ENCODE measurements at regions not wholly inside any gene's neighbourhood (a gene's known extent, or its start where the extent isn't known, plus 50 kb on each side); places are given as distances from the start of the nearest gene placed in this dataset.
A peak's percentile ranks its signal among the peaks of the same experiment; 100 is the strongest.

DNA sequence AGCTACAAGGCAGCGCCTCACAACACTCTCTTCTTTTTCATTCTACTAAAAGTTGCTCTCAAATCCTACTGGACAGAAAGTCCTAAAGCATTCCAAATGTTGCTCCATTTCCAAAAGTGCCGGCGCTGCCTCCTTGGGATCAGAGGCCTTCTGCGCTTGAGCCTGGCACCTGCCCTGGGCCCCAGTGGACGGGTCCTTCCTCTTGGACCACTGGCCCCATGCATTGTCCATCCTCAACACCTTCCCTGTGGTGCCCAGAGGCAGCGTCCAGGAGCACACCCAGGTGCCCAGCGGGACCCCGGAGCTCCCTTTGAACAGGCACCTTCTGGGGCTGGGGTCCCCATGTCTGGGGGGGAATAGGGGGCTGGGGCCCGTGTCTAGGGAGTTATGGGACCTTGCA, 205.2 kb downstream of the ERMARD start:
- no peaks in the 10 kb centered on the region for H3K36me3 ChIP-seq (ENCODE audit: control insufficient read depth in 4 of 4, insufficient read depth in 4 of 4, low read length in 3 of 4)
- H3K4me3 ChIP-seq (ENCODE audit: control insufficient read depth in 1 of 7, extremely low read depth in 1 of 7, insufficient read depth in 4 of 7, low read depth in 2 of 7, low read length in 6 of 7): no peak overlapping the region
- peaks cover 0 to 7% (median 4%) of the 10 kb centered on the region in 5 experiments for H3K27me3 ChIP-seq (replicated peaks in 2 of 5; ENCODE audit: control insufficient read depth in 4 of 5, insufficient read depth in 5 of 5, low read length in 4 of 5)
- ChIA-PET POLR2A (interaction anchor here (0.6 kb wide), 1 partner anchor 35 kb away, joined by 4 read pairs; no protein-coding TSS in a partner anchor), CTCF (no interaction called here)
- H3K27ac ChIP-seq (ENCODE audit: insufficient read depth in 1 of 2, low read depth in 1 of 2, low read length in 2 of 2, poor library complexity in 1 of 2, severe bottlenecking in 2 of 2): no peak overlapping the region
- peaks cover 4 to 29% (median 15%) of the 10 kb centered on the region in 4 experiments for H3K4me1 ChIP-seq (ENCODE audit: control extremely low read depth in 1 of 4, control insufficient read depth in 4 of 4, insufficient read depth in 4 of 4, low read length in 3 of 4)
- H3K9me3 ChIP-seq (ENCODE audit: control extremely low read depth in 1 of 5, control insufficient read depth in 4 of 5, insufficient read depth in 2 of 5, low read depth in 1 of 5, low read length in 4 of 5): peaks cover 0 to 3% (median 0%) of the 10 kb centered on the region in 5 experiments
- WGBS (ENCODE audit: insufficient coverage): 92% methylated on average over 6 of the region's 9 CpGs
- no peak for DNase-seq

DNA sequence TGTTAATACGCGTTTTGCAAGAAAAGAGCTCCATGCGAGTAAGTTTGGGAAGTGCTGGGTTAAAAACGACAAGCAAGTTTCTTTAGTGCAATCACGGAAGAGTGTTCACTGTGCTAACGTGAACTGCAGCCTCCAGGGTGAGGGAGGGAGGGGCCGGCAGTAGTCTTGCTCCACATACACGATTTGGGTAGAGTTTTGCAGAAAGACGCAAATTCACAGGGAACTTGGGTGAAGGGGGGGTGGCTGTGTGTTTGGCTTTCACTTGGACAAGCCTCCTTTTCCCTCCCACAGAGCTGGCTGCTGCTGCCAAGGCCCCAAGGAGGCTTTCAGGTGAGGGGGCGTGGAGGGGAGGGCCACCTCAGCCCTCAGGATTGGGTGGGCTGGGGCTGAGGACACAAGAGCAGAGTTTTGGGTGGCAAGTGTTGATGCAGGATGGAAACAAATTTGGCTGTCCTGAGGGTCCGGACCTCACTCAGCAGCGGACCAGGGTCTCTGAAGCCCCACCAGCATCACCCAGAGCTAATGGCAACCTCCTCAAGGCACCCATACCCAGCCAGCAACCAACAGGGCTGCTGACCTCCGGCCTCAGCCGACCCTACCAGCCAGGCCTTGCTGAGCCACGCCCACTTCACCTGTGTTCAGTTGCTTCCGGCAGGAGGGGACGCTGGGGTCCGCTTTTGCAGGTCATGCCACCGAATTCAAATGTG, 204.5 kb downstream of the ERMARD start:
- 76% methylated on average over 13 of the region's 19 CpGs for WGBS (ENCODE audit: insufficient coverage)
- POLR2A ChIA-PET: interaction anchor here (0.6 kb wide), 1 partner anchor 36 kb away, joined by 4 read pairs; no protein-coding TSS in a partner anchor
- CTCF ChIA-PET: interaction anchor here (1.4 to 1.5 kb wide), 2 partner anchors 8 to 93 kb away, joined by 3 read pairs; no protein-coding TSS in a partner anchor

DNA sequence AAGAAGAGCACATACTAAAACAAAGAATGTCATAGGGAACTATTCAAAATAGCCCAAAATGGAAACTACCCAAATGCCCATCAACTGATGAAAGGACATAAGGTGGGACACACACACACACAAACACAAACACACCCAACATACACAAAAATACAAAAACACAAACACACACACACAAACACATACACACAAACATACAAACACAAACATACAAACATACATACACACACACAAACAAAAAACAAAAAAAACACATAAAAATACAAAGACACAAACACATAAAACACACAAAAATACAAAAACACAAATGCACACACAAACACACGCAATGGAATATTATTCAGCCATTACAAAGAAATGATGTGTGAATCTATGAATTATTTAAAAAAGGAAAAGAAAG, 203.6 kb downstream of the ERMARD start:
- POLR2A ChIA-PET: no interaction called here
- peaks cover 0 to 3% (median 0%) of the 10 kb centered on the region in 5 experiments for H3K9me3 ChIP-seq (ENCODE audit: control extremely low read depth in 1 of 5, control insufficient read depth in 4 of 5, insufficient read depth in 2 of 5, low read depth in 1 of 5, low read length in 4 of 5)
- CTCF ChIA-PET: interaction anchor here (1.4 to 1.5 kb wide), 2 partner anchors 9 to 94 kb away, joined by 3 read pairs; no protein-coding TSS in a partner anchor
- no peak overlapping the region for H3K27ac ChIP-seq (ENCODE audit: insufficient read depth in 1 of 2, low read depth in 1 of 2, low read length in 2 of 2, poor library complexity in 1 of 2, severe bottlenecking in 2 of 2)
- no CpG with 5 or more reads among the region's 1 CpG for WGBS (ENCODE audit: insufficient coverage)
- DNase-seq: no peak
- H3K4me1 ChIP-seq (ENCODE audit: control extremely low read depth in 1 of 4, control insufficient read depth in 4 of 4, insufficient read depth in 4 of 4, low read length in 3 of 4): peaks cover 4 to 21% (median 12%) of the 10 kb centered on the region in 4 experiments
- H3K4me3 ChIP-seq (ENCODE audit: control insufficient read depth in 1 of 7, extremely low read depth in 1 of 7, insufficient read depth in 4 of 7, low read depth in 2 of 7, low read length in 6 of 7): no peak overlapping the region
- H3K27me3 ChIP-seq (replicated peaks in 2 of 5; ENCODE audit: control insufficient read depth in 4 of 5, insufficient read depth in 5 of 5, low read length in 4 of 5): no peaks in the 10 kb centered on the region
- no peaks in the 10 kb centered on the region for H3K36me3 ChIP-seq (ENCODE audit: control insufficient read depth in 4 of 4, insufficient read depth in 4 of 4, low read length in 3 of 4)

More for the DNA sequence above, 204.5 kb downstream of the ERMARD start:
- peaks cover 0 to 3% (median 0%) of the 10 kb centered on the region in 5 experiments for H3K9me3 ChIP-seq (ENCODE audit: control extremely low read depth in 1 of 5, control insufficient read depth in 4 of 5, insufficient read depth in 2 of 5, low read depth in 1 of 5, low read length in 4 of 5)
- peaks cover 0 to 5% (median 0%) of the 10 kb centered on the region in 5 experiments for H3K27me3 ChIP-seq (replicated peaks in 2 of 5; ENCODE audit: control insufficient read depth in 4 of 5, insufficient read depth in 5 of 5, low read length in 4 of 5)
- H3K36me3 ChIP-seq (ENCODE audit: control insufficient read depth in 4 of 4, insufficient read depth in 4 of 4, low read length in 3 of 4): no peaks in the 10 kb centered on the region
- peak in 1 of 3 donors; percentile 27 for DNase-seq
- peak overlapping the region in 1 of 7 experiments; percentile 37 for H3K4me3 ChIP-seq (ENCODE audit: control insufficient read depth in 1 of 7, extremely low read depth in 1 of 7, insufficient read depth in 4 of 7, low read depth in 2 of 7, low read length in 6 of 7)
- H3K27ac ChIP-seq (ENCODE audit: insufficient read depth in 1 of 2, low read depth in 1 of 2, low read length in 2 of 2, poor library complexity in 1 of 2, severe bottlenecking in 2 of 2): no peak overlapping the region
- H3K4me1 ChIP-seq (ENCODE audit: control extremely low read depth in 1 of 4, control insufficient read depth in 4 of 4, insufficient read depth in 4 of 4, low read length in 3 of 4): peaks cover 4 to 25% (median 12%) of the 10 kb centered on the region in 4 experiments

DNA sequence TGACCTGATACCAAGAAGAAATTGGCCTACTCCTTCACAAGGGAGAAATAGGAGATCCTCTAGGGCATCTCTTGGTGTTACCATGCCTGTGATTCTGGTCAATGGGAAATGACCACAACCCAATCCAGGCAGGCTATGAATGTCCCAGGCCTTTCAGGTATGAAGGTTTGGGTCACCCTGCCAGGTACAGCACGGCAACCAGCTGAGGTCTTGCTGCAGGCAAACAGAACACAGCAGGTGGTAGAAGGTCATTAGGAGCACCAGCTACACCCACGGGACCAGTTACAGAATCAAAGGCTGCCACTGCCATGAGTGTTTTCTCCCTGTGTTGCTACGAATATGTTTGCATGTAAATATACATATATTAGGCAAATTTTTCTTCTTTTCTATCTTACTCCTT, 202.3 kb downstream of the ERMARD start:
- H3K27me3 ChIP-seq (replicated peaks in 2 of 5; ENCODE audit: control insufficient read depth in 4 of 5, insufficient read depth in 5 of 5, low read length in 4 of 5): no peaks in the 10 kb centered on the region
- H3K36me3 ChIP-seq (ENCODE audit: control insufficient read depth in 4 of 4, insufficient read depth in 4 of 4, low read length in 3 of 4): no peaks in the 10 kb centered on the region
- H3K4me1 ChIP-seq (ENCODE audit: control extremely low read depth in 1 of 4, control insufficient read depth in 4 of 4, insufficient read depth in 4 of 4, low read length in 3 of 4): peaks cover 0 to 9% (median 6%) of the 10 kb centered on the region in 4 experiments
- H3K9me3 ChIP-seq (ENCODE audit: control extremely low read depth in 1 of 5, control insufficient read depth in 4 of 5, insufficient read depth in 2 of 5, low read depth in 1 of 5, low read length in 4 of 5): peaks cover 0 to 3% (median 0%) of the 10 kb centered on the region in 5 experiments
- ChIA-PET POLR2A (no interaction called here), CTCF (no interaction called here)
- no peak overlapping the region for H3K27ac ChIP-seq (ENCODE audit: insufficient read depth in 1 of 2, low read depth in 1 of 2, low read length in 2 of 2, poor library complexity in 1 of 2, severe bottlenecking in 2 of 2)
- no peak overlapping the region for H3K4me3 ChIP-seq (ENCODE audit: control insufficient read depth in 1 of 7, extremely low read depth in 1 of 7, insufficient read depth in 4 of 7, low read depth in 2 of 7, low read length in 6 of 7)
- 93% methylated on average over 1 of the region's 3 CpGs for WGBS (ENCODE audit: insufficient coverage)
- DNase-seq: no peak

- H3K9me3 ChIP-seq (ENCODE audit: control extremely low read depth in 1 of 5, control insufficient read depth in 4 of 5, insufficient read depth in 2 of 5, low read depth in 1 of 5, low read length in 4 of 5): peaks cover 0 to 3% (median 0%) of the 10 kb centered on the region in 5 experiments
- H3K4me1 ChIP-seq (ENCODE audit: control extremely low read depth in 1 of 4, control insufficient read depth in 4 of 4, insufficient read depth in 4 of 4, low read length in 3 of 4): peaks cover 0 to 11% (median 0%) of the 10 kb centered on the region in 4 experiments
- no peak overlapping the region for H3K27ac ChIP-seq (ENCODE audit: insufficient read depth in 1 of 2, low read depth in 1 of 2, low read length in 2 of 2, poor library complexity in 1 of 2, severe bottlenecking in 2 of 2)
- no peaks in the 10 kb centered on the region for H3K27me3 ChIP-seq (replicated peaks in 2 of 5; ENCODE audit: control insufficient read depth in 4 of 5, insufficient read depth in 5 of 5, low read length in 4 of 5)
- DNase-seq: peak; percentile 52 to 67 (median 62)
- H3K4me3 ChIP-seq (ENCODE audit: control insufficient read depth in 1 of 7, extremely low read depth in 1 of 7, insufficient read depth in 4 of 7, low read depth in 2 of 7, low read length in 6 of 7): no peak overlapping the region
- POLR2A ChIA-PET: interaction anchor here (0.9 kb wide), 1 partner anchor 18 kb away, joined by 3 read pairs; no protein-coding TSS in a partner anchor
- WGBS (ENCODE audit: insufficient coverage): 97% methylated on average over 2 of the region's 2 CpGs
- CTCF ChIA-PET: interaction anchor here (0.9 to 3.3 kb wide), 18 partner anchors 9 to 585 kb away, joined by 3 to 22 read pairs (median 4); no protein-coding TSS in a partner anchor
- no peaks in the 10 kb centered on the region for H3K36me3 ChIP-seq (ENCODE audit: control insufficient read depth in 4 of 4, insufficient read depth in 4 of 4, low read length in 3 of 4)
Measured at GRCh38 chr6:169950558-169950957, 199.1 kb downstream of the ERMARD start.

- peaks cover 0 to 3% (median 0%) of the 10 kb centered on the region in 5 experiments for H3K9me3 ChIP-seq (ENCODE audit: control extremely low read depth in 1 of 5, control insufficient read depth in 4 of 5, insufficient read depth in 2 of 5, low read depth in 1 of 5, low read length in 4 of 5)
- no peak for DNase-seq
- H3K27ac ChIP-seq (ENCODE audit: insufficient read depth in 1 of 2, low read depth in 1 of 2, low read length in 2 of 2, poor library complexity in 1 of 2, severe bottlenecking in 2 of 2): no peak overlapping the region
- H3K27me3 ChIP-seq (replicated peaks in 2 of 5; ENCODE audit: control insufficient read depth in 4 of 5, insufficient read depth in 5 of 5, low read length in 4 of 5): peaks cover 0 to 7% (median 0%) of the 10 kb centered on the region in 5 experiments
- H3K36me3 ChIP-seq (ENCODE audit: control insufficient read depth in 4 of 4, insufficient read depth in 4 of 4, low read length in 3 of 4): no peaks in the 10 kb centered on the region
- CTCF ChIA-PET: interaction anchor here (0.9 to 3.3 kb wide), 11 partner anchors 10 to 580 kb away, joined by 3 to 22 read pairs (median 4); no protein-coding TSS in a partner anchor
- POLR2A ChIA-PET: no interaction called here
- peaks cover 0 to 11% (median 0%) of the 10 kb centered on the region in 4 experiments for H3K4me1 ChIP-seq (ENCODE audit: control extremely low read depth in 1 of 4, control insufficient read depth in 4 of 4, insufficient read depth in 4 of 4, low read length in 3 of 4)
- no peak overlapping the region for H3K4me3 ChIP-seq (ENCODE audit: control insufficient read depth in 1 of 7, extremely low read depth in 1 of 7, insufficient read depth in 4 of 7, low read depth in 2 of 7, low read length in 6 of 7)
- no CpG with 5 or more reads among the region's 6 CpGs for WGBS (ENCODE audit: insufficient coverage)
Measured at GRCh38 chr6:169949511-169950097, 198.2 kb downstream of the ERMARD start.
